SK-N-MC (cell line): ENCODE measurements at regions not wholly inside any gene's neighbourhood (a gene's known extent, or its start where the extent isn't known, plus 50 kb on each side); places are given as distances from the start of the nearest gene placed in this dataset.
"Not testable (repeated sequence)": the region's sequence is repeated elsewhere in the genome, so short reads cannot be mapped to it uniquely, and the experiment has no call there.

Experiments
- EZH2 ChIP-seq: fragments of 200-600 bp; sonication (generic); IDR thresholded peaks from one replicate; pipeline ENCODE4 v1.6.1; 2017; ENCODE audit warnings: antibody characterized with exemption
- POLR2AphosphoS5 ChIP-seq: IDR thresholded peaks from 2 replicates; pipeline ENCODE4 v1.6.1; 2012; ENCODE audit warnings: mild to moderate bottlenecking, low read depth, low read length, borderline replicate concordance

DNA sequence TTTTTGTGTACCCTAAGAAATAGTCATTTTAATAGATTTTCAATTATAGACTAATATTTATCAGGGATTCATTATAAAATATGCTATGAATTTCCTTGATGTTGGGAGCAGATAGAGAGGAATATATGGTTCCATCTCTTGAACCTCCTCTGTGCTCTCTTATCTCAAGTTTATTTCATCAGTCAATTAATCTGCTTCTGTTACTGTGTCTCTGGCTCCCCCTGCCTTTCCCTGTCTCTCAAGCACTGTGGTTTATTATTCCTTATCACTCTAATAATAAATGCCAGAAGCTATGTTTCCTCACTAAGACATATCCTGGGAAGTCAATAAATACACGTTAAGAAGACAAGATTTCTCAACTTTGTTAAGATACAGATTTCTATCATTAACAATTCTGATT is 141.5 kb downstream of the SYT15 start:
- TF ChIP-seq EZH2, POLR2AphosphoS5: not testable (repeated sequence)
